ENCODE measurements at regions not wholly inside any gene's neighbourhood (a gene's known extent, or its start where the extent isn't known, plus 50 kb on each side); places are given as distances from the start of the nearest gene placed in this dataset.
"Not testable (repeated sequence)": the region's sequence is repeated elsewhere in the genome, so short reads cannot be mapped to it uniquely, and the experiment has no call there.

GRCh38 chr14:105768039-105768438, 241.7 kb downstream of the TMEM121 start:
- TF ChIP-seq CTCF (IDR thresholded peaks at IDR 0.05); EZH2 (IDR thresholded peaks at IDR 0.05; ENCODE audit: borderline replicate concordance, insufficient read depth, low read depth, low read length, poor library complexity, severe bottlenecking): not testable (repeated sequence)
